ENCODE measurements at regions not wholly inside any gene's neighbourhood (a gene's known extent, or its start where the extent isn't known, plus 50 kb on each side); places are given as distances from the start of the nearest gene placed in this dataset.

- no peak for TF ChIP-seq E2F6 (IDR thresholded peaks at IDR 0.05)
- no peak for TF ChIP-seq CHD1 (IDR thresholded peaks at IDR 0.05; ENCODE audit: low read depth, low read length)
- no peak for TF ChIP-seq TAF7 (optimal IDR thresholded peaks at IDR 0.05; ENCODE audit: borderline replicate concordance, low read depth, low read length)
- no peak for TF ChIP-seq TEAD4 (IDR thresholded peaks at IDR 0.05; ENCODE audit: low read depth, low read length)
- no peak for TF ChIP-seq SP2 (IDR thresholded peaks at IDR 0.05; ENCODE audit: low read length)
- no peak for TF ChIP-seq HDAC6 (IDR thresholded peaks at IDR 0.05; ENCODE audit: low read depth, low read length)
Observed at GRCh38 chr1:201599548-201599947, 60.6 kb downstream of the NAV1 start (continued).

Data from H1 (cell line).